Cardiac muscle cell (in vitro differentiated cells and primary cell): ENCODE measurements at regions not wholly inside any gene's neighbourhood (a gene's known extent, or its start where the extent isn't known, plus 50 kb on each side); places are given as distances from the start of the nearest gene placed in this dataset.

ENCODE experiments used
- DNase-seq, 2 donors: peaks; one replicate each; pipeline versions ENCODE4 v3.0.0 to v3.0.0-alpha.2; 2010 to 2017; ENCODE audit warnings: low read depth in 1 of 2, low spot score in 1 of 2
- H3K27ac ChIP-seq: fragments of 200-600 bp; sonication (generic); 2 replicates; pipeline ENCODE4 v1.5.1; 2016
- H3K27me3 ChIP-seq: fragments of 200-600 bp; sonication (generic); 2 replicates; pipeline ENCODE4 v1.6.0; 2016; ENCODE audit warnings: control low read depth
- H3K36me3 ChIP-seq: fragments of 200-600 bp; sonication (generic); 2 replicates; pipeline ENCODE4 v1.5.1; 2016; ENCODE audit warnings: control low read depth
- H3K4me1 ChIP-seq: fragments of 200-600 bp; sonication (generic); 2 replicates; pipeline ENCODE4 v1.8.1; 2017; ENCODE audit warnings: low read depth, mild to moderate bottlenecking, mixed run types
- H3K4me3 ChIP-seq: fragments of 200-600 bp; sonication (generic); 2 replicates; pipeline ENCODE4 v1.5.1; 2016; ENCODE audit warnings: mild to moderate bottlenecking
- H3K9me3 ChIP-seq: fragments of 200-600 bp; sonication (generic); 2 replicates; pipeline ENCODE4 v1.5.1; 2017; ENCODE audit warnings: low read depth, mild to moderate bottlenecking, control low read depth
- CTCF ChIP-seq: IDR thresholded peaks from 2 replicates; pipeline ENCODE4 v1.5.1; 2012; ENCODE audit warnings: low read depth, mild to moderate bottlenecking, low read length

GRCh38 chr1:195327361-195327760 lies 1280.9 kb downstream of the KCNT2 start:
- peaks cover 29% of the 10 kb centered on the region for H3K4me1 ChIP-seq
- H3K27ac ChIP-seq, result peak overlapping the region; percentile 85
- no peaks in the 10 kb centered on the region for H3K27me3 ChIP-seq
- TF ChIP-seq CTCF, result no peak
- no peaks in the 10 kb centered on the region for H3K9me3 ChIP-seq
- no peak overlapping the region for H3K4me3 ChIP-seq
- no peak for DNase-seq
- H3K36me3 ChIP-seq, result no peaks in the 10 kb centered on the region

- Histone ChIP-seq H3K9me3 (no peaks in the 10 kb centered on the region), H3K36me3 (no peaks in the 10 kb centered on the region), H3K4me1 (peaks cover 29% of the 10 kb centered on the region), H3K27me3 (no peaks in the 10 kb centered on the region), H3K27ac (no peak overlapping the region), H3K4me3 (no peak overlapping the region)
- TF ChIP-seq CTCF, result no peak
- DNase-seq, result no peak
Observed at GRCh38 chr1:195326325-195326724, 1281.9 kb downstream of the KCNT2 start.

- Histone ChIP-seq H3K27me3 (no peaks in the 10 kb centered on the region), H3K36me3 (no peaks in the 10 kb centered on the region)
Observed at GRCh38 chr1:195325181-195325580, 1283.1 kb downstream of the KCNT2 start.

GRCh38 chr1:195306281-195306680 lies 1302.0 kb downstream of the KCNT2 start:
- Histone ChIP-seq H3K4me1 (no peaks in the 10 kb centered on the region), H3K4me3 (no peak overlapping the region), H3K36me3 (no peaks in the 10 kb centered on the region), H3K27ac (no peak overlapping the region), H3K27me3 (no peaks in the 10 kb centered on the region), H3K9me3 (no peaks in the 10 kb centered on the region)
- no peak for TF ChIP-seq CTCF
- no peak for DNase-seq

More at GRCh38 chr1:195325181-195325580, 1283.1 kb downstream of the KCNT2 start:
- Histone ChIP-seq H3K9me3 (no peaks in the 10 kb centered on the region), H3K4me3 (no peak overlapping the region), H3K4me1 (peaks cover 29% of the 10 kb centered on the region), H3K27ac (no peak overlapping the region)
- DNase-seq, result no peak
- no peak for TF ChIP-seq CTCF

DNA sequence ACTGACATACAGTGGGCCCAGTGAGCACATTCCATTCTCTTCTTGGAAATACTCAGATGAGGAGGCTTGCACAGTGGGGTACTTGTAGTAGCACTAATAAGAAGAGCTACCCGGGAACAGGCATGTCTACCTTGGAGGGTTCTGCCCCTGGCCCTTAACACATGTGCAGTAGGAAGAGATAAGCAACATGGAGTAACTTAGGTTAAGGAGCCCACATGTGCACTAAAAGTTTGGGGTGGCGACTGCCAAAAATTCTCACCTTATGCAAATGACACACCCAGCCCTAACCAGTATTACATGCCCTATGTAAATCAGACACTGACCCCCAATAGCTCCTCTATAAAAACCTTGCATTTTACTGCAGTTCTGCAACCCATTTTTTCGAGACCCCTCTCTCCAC lies 1313.3 kb downstream of the KCNT2 start:
- H3K4me3 ChIP-seq, result no peak overlapping the region
- no peaks in the 10 kb centered on the region for H3K9me3 ChIP-seq
- no peak for TF ChIP-seq CTCF
- no peaks in the 10 kb centered on the region for H3K36me3 ChIP-seq
- no peaks in the 10 kb centered on the region for H3K4me1 ChIP-seq
- no peak overlapping the region for H3K27ac ChIP-seq
- H3K27me3 ChIP-seq, result no peaks in the 10 kb centered on the region
- no peak for DNase-seq

DNA sequence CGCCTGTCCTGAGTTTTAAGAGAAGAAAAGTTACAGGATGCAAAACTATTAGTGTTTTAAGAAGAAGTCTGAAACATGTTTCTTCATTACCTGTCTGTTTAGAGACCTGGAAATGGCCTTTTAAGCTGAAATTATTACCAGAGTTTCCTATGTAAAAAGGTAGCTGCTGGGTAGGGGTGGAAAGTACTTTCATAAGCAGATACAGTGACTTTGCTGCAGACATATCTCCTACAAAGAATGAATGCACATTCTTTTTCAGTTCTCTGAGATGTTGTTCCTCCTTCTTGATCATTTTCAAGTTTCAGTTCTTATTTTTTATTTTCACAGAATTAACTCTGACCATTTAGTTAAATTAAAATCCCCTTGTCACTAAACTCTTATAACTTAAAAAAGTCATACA lies 1329.6 kb downstream of the KCNT2 start:
- H3K27ac ChIP-seq, result no peak overlapping the region
- H3K4me3 ChIP-seq, result no peak overlapping the region

More for the DNA sequence above, 1329.6 kb downstream of the KCNT2 start:
- H3K27me3 ChIP-seq, result no peaks in the 10 kb centered on the region
- no peak for DNase-seq
- no peak for TF ChIP-seq CTCF
- H3K9me3 ChIP-seq, result no peaks in the 10 kb centered on the region
- H3K4me1 ChIP-seq, result no peaks in the 10 kb centered on the region
- no peaks in the 10 kb centered on the region for H3K36me3 ChIP-seq
